CD4-positive, alpha-beta T cell (primary cell): ENCODE measurements at regions not wholly inside any gene's neighbourhood (a gene's known extent, or its start where the extent isn't known, plus 50 kb on each side); places are given as distances from the start of the nearest gene placed in this dataset.
A peak's percentile ranks its signal among the peaks of the same experiment; 100 is the strongest.

Experiments used
- ATAC-seq: fragments of 200-7000 bp; cut with Tn5 transposase; one replicate; pipeline ENCODE4 v1.10.0; 2022; ENCODE audit warnings: mild to moderate bottlenecking; ENCODE audit not compliant: poor library complexity
- CTCF ChIA-PET: fragments of 350-600 bp; sonication (Branson Sonifier 250); formaldehyde crosslinking; loops from one replicate; lab custom pipeline; 2021; ENCODE audit warnings: antibody characterized with exemption, inconsistent platforms; lab: Charles Lee
- POLR2A ChIA-PET: fragments of 350-600 bp; sonication (Branson Sonifier 250); formaldehyde crosslinking; loops from one replicate; lab custom pipeline; 2021; ENCODE audit warnings: antibody characterized with exemption, inconsistent platforms; lab: Charles Lee
- DNase-seq, 14 experiments: peaks; one replicate each; pipeline ENCODE4 v3.0.0-alpha.2; 2013 to 2020; ENCODE audit warnings: mixed read lengths in 2 of 14
- H3K27ac ChIP-seq, 2 donors: one replicate each; pipeline versions ENCODE4 v1.5.1 to v1.7.0; 2013; ENCODE audit warnings: low read length in 2 of 2, low read depth in 1 of 2, mild to moderate bottlenecking in 1 of 2
- H3K27me3 ChIP-seq, 2 experiments: 1 replicate in 1 of 2; 2 replicates in 1 of 2; pipeline versions ENCODE4 v1.6.1 to v1.7.0; 2013; ENCODE audit warnings: low read length in 2 of 2, control low read depth in 1 of 2, mild to moderate bottlenecking in 1 of 2, moderate library complexity in 1 of 2; ENCODE audit not compliant: insufficient read depth in 2 of 2, control insufficient read depth in 1 of 2
- H3K36me3 ChIP-seq: one replicate; pipeline ENCODE4 v1.6.1; 2013; ENCODE audit warnings: low read length, control low read depth; ENCODE audit not compliant: insufficient read depth
- H3K4me1 ChIP-seq: one replicate; pipeline ENCODE4 v1.6.1; 2013; ENCODE audit warnings: low read length, control low read depth; ENCODE audit not compliant: insufficient read depth
- H3K4me3 ChIP-seq: one replicate; pipeline ENCODE4 v1.5.1; 2013; ENCODE audit warnings: mild to moderate bottlenecking, low read length, moderate library complexity
- H3K9me3 ChIP-seq, 2 experiments: 1 replicate in 1 of 2; 2 replicates in 1 of 2; pipeline versions ENCODE4 v1.6.1 to v1.7.0; 2013; ENCODE audit warnings: low read length in 2 of 2, mild to moderate bottlenecking in 2 of 2, control low read depth in 1 of 2, moderate library complexity in 1 of 2; ENCODE audit not compliant: control insufficient read depth in 1 of 2, insufficient read depth in 1 of 2
- H3K27ac Mint-ChIP-seq: one replicate; pipeline ENCODE4 v1.8.0; 2020; ENCODE audit warnings: mixed read lengths
- H3K27me3 Mint-ChIP-seq: one replicate; pipeline ENCODE4 v1.8.0; 2021; ENCODE audit warnings: mixed read lengths
- H3K36me3 Mint-ChIP-seq: one replicate; pipeline ENCODE4 v1.8.0; 2021; ENCODE audit warnings: low read depth, mixed read lengths
- H3K4me1 Mint-ChIP-seq: one replicate; pipeline ENCODE4 v1.8.0; 2021; ENCODE audit warnings: low read depth, mixed read lengths
- H3K4me3 Mint-ChIP-seq: one replicate; pipeline ENCODE4 v1.8.0; 2020; ENCODE audit warnings: mild to moderate bottlenecking, mixed read lengths
- H3K9me3 Mint-ChIP-seq: one replicate; pipeline ENCODE4 v1.8.0; 2020; ENCODE audit warnings: mixed read lengths
- CTCF ChIP-seq: fragments of 200-600 bp; IDR thresholded peaks from one replicate; pipeline ENCODE4 v1.8.0; 2022; ENCODE audit warnings: antibody characterized with exemption, mild to moderate bottlenecking
- intact Hi-C, 2 experiments: fragments of 100-400 bp; cut with DNase I in 1 of 2; cut with micrococcal nuclease in 1 of 2; formaldehyde crosslinking; loops; one replicate each; pipeline versions ENCODE4 v1.15.1 to v1.9.0; 2023 to 2025; cut with DNase I, micrococcal nuclease

GRCh38 chr7:35581605-35582210 is 113.2 kb downstream of the HERPUD2 start:
- Mint-ChIP-seq H3K4me3 (no peak overlapping the region), H3K27me3 (peaks cover 5% of the 10 kb centered on the region), H3K4me1 (no peaks in the 10 kb centered on the region), H3K9me3 (no peaks in the 10 kb centered on the region), H3K36me3 (no peaks in the 10 kb centered on the region), H3K27ac (no peak overlapping the region)
- ChIA-PET CTCF (no interaction called here), POLR2A (no interaction called here)
- Histone ChIP-seq H3K27me3 (no peaks in the 10 kb centered on the region), H3K27ac (no peak overlapping the region), H3K4me1 (no peaks in the 10 kb centered on the region), H3K9me3 (no peaks in the 10 kb centered on the region), H3K4me3 (no peak overlapping the region), H3K36me3 (no peaks in the 10 kb centered on the region)
- intact Hi-C loops = no loop called here
- DNase-seq (no peak), ATAC-seq (no peak)
- TF ChIP-seq CTCF = no peak

- ChIA-PET CTCF (no interaction called here), POLR2A (no interaction called here)
- H3K4me3 Mint-ChIP-seq = no peak overlapping the region
- peak in 1 of 14 experiments; percentile 5 for DNase-seq
- H3K4me1 Mint-ChIP-seq = no peaks in the 10 kb centered on the region
- Histone ChIP-seq H3K27me3 (no peaks in the 10 kb centered on the region), H3K36me3 (no peaks in the 10 kb centered on the region), H3K4me3 (no peak overlapping the region), H3K9me3 (no peaks in the 10 kb centered on the region), H3K27ac (no peak overlapping the region), H3K4me1 (no peaks in the 10 kb centered on the region)
- H3K27me3 Mint-ChIP-seq = peaks cover 5% of the 10 kb centered on the region
- intact Hi-C loops = no loop called here
- no peaks in the 10 kb centered on the region for H3K9me3 Mint-ChIP-seq
- no peak for TF ChIP-seq CTCF
- no peak for ATAC-seq
- no peaks in the 10 kb centered on the region for H3K36me3 Mint-ChIP-seq
- no peak overlapping the region for H3K27ac Mint-ChIP-seq
Measured at GRCh38 chr7:35576031-35576573, 118.8 kb downstream of the HERPUD2 start.

GRCh38 chr7:35571611-35572240 is 123.2 kb downstream of the HERPUD2 start:
- Mint-ChIP-seq H3K27ac (no peak overlapping the region), H3K36me3 (no peaks in the 10 kb centered on the region), H3K27me3 (peaks cover 5% of the 10 kb centered on the region), H3K4me1 (no peaks in the 10 kb centered on the region), H3K4me3 (no peak overlapping the region), H3K9me3 (no peaks in the 10 kb centered on the region)
- no peak for ATAC-seq
- CTCF ChIA-PET = no interaction called here
- intact Hi-C loops = no loop called here
- Histone ChIP-seq H3K36me3 (no peaks in the 10 kb centered on the region), H3K4me3 (no peak overlapping the region), H3K4me1 (no peaks in the 10 kb centered on the region), H3K9me3 (no peaks in the 10 kb centered on the region), H3K27ac (no peak overlapping the region), H3K27me3 (no peaks in the 10 kb centered on the region)
- POLR2A ChIA-PET = no interaction called here
- DNase-seq = peak in 2 of 14 experiments; percentile 7 to 17
- no peak for TF ChIP-seq CTCF
